AG10803 (cell line): ENCODE measurements at regions not wholly inside any gene's neighbourhood (a gene's known extent, or its start where the extent isn't known, plus 50 kb on each side); places are given as distances from the start of the nearest gene placed in this dataset.

Source experiments
- DNase-seq: peaks from one replicate; pipeline ENCODE4 v3.0.0; 2010; ENCODE audit warnings: low read depth
- H3K4me3 ChIP-seq: 2 replicates; pipeline ENCODE4 v1.5.1; 2011; ENCODE audit warnings: mild to moderate bottlenecking, low read length, control low read depth
- TF ChIP-seq, protein P1 (sequence below): conservative IDR thresholded peaks from 2 replicates; pipeline ENCODE4 v1.5.1; 2011; ENCODE audit warnings: mild to moderate bottlenecking, low read length, control low read depth, inconsistent platforms

DNA sequence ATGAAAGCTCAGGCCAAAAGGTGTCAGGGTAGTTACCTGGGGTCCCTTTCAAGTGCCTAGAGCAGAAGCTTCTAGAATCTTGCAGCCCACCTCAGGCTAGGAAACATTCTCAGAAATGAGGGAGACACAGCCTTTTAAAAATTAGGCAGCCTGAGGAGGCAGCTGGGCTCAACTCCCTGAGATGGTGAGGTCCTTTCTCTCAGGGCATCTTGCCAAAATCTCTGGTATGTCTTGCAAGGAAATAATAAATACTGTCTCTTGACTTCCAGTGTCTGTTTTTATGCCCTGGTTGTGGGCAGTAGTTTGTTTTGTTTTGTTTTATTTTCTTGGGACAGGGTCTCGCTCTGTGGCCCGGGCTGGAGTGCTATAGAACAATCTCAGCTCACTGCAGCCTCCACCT is 100.9 kb upstream of the APC start:
- TF ChIP-seq, protein P1, sequence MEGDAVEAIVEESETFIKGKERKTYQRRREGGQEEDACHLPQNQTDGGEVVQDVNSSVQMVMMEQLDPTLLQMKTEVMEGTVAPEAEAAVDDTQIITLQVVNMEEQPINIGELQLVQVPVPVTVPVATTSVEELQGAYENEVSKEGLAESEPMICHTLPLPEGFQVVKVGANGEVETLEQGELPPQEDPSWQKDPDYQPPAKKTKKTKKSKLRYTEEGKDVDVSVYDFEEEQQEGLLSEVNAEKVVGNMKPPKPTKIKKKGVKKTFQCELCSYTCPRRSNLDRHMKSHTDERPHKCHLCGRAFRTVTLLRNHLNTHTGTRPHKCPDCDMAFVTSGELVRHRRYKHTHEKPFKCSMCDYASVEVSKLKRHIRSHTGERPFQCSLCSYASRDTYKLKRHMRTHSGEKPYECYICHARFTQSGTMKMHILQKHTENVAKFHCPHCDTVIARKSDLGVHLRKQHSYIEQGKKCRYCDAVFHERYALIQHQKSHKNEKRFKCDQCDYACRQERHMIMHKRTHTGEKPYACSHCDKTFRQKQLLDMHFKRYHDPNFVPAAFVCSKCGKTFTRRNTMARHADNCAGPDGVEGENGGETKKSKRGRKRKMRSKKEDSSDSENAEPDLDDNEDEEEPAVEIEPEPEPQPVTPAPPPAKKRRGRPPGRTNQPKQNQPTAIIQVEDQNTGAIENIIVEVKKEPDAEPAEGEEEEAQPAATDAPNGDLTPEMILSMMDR: no peak
- peak; percentile 30 for DNase-seq
- no peak overlapping the region for H3K4me3 ChIP-seq

DNA sequence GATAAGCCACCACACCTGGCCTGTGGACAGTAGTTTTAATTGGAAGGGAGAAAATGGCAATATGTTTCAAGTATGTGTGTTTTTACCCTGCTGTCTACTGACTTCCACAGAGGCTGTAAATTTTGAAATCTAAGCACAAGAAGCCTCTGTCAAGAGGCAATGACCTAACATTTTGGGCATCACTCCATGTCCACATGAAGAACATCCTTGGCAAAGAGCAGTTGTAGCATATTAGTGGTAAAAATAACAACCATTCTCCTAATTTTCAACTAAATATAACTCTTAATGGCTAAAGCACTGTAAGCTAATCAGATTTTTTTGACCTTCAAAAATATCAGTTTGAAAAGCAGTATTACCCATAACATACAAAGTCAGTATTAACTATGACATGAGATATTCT is 100.3 kb upstream of the APC start:
- TF ChIP-seq, protein P1: no peak
- peak; percentile 49 for DNase-seq
- H3K4me3 ChIP-seq: no peak overlapping the region

DNA sequence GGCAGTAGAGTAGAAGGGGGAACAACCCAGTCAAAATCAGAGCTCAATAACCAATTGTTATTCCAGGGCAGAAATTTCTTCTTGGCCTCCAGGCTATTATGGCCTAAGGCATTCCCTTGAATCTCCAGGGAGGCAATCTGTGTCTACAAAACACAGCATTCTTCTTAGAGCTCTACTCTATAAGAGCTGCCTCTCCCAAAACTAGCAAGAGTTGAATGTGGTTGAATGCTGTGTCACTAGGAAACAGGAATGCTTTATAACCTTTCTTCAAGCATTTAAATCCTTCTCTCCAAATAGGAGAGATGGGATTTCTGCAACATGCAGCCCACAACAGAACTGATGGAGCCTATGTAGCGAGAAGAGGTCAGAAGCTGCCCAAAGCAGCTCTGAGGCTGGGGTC is 97.1 kb upstream of the APC start:
- peak; percentile 41 for DNase-seq
- TF ChIP-seq, protein P1: no peak
- H3K4me3 ChIP-seq: no peak overlapping the region

DNA sequence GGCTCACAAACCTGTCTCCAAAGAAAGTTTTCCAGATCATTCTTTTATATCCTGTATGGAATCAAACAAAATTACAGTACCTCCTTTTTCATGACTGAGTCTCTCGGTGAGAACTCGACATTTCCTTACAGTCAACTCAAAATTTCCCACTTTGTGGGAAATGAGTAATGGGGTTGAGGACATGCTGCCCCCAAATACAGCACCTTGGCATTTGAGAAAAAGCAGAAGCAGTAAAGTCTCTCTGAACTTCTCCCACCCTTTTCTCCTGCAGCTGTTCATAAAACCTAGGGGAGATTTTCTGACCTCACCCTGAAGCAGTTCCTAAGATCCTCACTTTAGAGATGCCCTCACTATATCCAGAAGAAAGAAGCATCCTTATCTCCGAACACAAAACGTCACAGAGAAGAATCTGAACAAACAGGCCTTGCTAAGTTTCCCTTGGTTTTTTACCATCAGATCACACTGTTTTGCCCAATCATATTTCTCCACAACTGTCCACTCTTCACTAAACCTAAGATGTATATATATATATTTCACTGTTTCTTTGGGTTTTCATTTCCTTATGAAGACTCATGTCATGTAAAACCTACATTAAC is 96.1 kb upstream of the APC start:
- TF ChIP-seq, protein P1: no peak
- no peak overlapping the region for H3K4me3 ChIP-seq

DNA sequence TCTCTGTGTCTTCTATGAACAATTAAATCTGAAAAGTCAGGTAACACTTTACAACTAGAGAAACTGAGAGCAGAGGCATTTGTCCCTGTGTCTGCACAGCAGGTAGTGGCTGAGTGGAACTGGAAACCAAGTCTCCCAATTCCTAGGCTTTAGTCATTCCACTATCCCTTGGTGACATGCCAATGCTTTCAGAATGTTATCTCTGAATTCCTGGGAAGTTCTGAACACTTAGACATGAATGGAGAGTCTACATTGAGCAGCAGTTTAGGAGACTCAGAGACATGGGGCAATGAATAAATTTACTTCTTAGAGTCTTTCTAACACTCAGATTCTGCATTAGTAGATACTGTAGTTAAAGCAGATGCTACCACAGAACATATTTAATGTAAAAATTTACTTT is 94.8 kb upstream of the APC start:
- TF ChIP-seq, protein P1: no peak
- DNase-seq: no peak
- no peak overlapping the region for H3K4me3 ChIP-seq

More for the DNA sequence above, 96.1 kb upstream of the APC start:
- DNase-seq: no peak

DNA sequence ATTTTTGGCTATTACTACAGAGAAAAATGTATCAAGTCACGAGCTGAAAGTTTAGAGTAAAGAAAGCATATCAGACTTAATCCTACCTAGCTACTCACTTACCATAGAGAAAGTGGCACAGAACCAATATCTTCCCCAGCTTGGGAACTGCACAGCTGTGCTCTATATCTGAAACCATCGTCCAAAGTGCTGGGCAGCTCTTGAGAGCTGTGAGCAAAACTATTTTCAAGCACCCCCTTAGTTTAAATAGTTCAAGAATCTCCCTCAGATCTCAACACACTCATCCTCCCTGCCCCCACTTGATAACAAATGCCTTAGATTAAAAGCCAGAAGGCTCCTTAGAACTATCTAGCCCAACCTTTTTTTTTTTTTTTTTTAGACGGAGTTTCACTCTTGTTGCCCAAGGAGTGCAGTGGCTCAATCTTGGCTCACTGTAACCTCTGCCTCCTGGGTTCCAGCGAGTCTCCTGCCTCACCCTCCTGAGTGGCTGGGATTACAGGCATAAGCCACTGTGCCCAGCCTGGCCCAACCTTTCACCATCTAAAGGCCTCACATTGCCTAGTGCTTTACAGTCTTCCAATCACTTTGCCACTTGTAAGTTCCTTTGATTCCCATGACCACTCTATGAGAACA is 94.2 kb upstream of the APC start:
- no peak overlapping the region for H3K4me3 ChIP-seq
- TF ChIP-seq, protein P1: no peak
- no peak for DNase-seq
